OCI-LY1 (cell line): ENCODE measurements at regions not wholly inside any gene's neighbourhood (a gene's known extent, or its start where the extent isn't known, plus 50 kb on each side); places are given as distances from the start of the nearest gene placed in this dataset.

ENCODE experiments used
- EZH2 ChIP-seq: fragments of 200-600 bp; sonication (generic), shearing (Covaris generic); IDR thresholded peaks from 2 replicates; pipeline ENCODE4 v1.8.0; 2017; ENCODE audit warnings: borderline replicate concordance, mixed run types, mild to moderate bottlenecking, antibody characterized with exemption, low read length, moderate library complexity, mixed read lengths
- TF ChIP-seq, protein P1 (sequence below): fragments of 200-600 bp; sonication (generic), shearing (Covaris generic); IDR thresholded peaks from 2 replicates; pipeline ENCODE4 v1.5.1; 2017; ENCODE audit warnings: mild to moderate bottlenecking, antibody characterized with exemption, low read length, moderate library complexity, mixed read lengths

DNA sequence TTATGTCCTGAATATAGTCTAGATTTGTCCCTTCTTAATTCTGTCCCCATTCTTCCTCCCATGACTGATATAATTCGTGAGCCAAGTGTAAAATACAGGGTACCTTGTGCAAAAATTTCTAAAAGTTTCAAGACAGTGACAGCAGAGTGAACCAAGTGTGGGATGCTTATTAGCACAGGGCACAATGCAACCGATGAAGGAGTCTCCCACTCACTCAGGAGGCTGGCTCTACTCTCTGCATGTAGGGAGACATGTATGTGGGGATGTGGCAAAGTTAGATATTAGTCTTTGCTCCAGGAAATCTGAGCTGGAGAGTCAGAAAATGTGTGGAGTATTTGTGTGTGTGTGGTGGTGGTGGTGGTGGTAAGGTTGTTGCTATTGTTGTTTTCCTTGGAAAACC, 305.9 kb downstream of the CHL1 start:
- TF ChIP-seq, protein P1, sequence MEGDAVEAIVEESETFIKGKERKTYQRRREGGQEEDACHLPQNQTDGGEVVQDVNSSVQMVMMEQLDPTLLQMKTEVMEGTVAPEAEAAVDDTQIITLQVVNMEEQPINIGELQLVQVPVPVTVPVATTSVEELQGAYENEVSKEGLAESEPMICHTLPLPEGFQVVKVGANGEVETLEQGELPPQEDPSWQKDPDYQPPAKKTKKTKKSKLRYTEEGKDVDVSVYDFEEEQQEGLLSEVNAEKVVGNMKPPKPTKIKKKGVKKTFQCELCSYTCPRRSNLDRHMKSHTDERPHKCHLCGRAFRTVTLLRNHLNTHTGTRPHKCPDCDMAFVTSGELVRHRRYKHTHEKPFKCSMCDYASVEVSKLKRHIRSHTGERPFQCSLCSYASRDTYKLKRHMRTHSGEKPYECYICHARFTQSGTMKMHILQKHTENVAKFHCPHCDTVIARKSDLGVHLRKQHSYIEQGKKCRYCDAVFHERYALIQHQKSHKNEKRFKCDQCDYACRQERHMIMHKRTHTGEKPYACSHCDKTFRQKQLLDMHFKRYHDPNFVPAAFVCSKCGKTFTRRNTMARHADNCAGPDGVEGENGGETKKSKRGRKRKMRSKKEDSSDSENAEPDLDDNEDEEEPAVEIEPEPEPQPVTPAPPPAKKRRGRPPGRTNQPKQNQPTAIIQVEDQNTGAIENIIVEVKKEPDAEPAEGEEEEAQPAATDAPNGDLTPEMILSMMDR = no peak
- TF ChIP-seq EZH2 = no peak
